ENCODE measurements at regions not wholly inside any gene's neighbourhood (a gene's known extent, or its start where the extent isn't known, plus 50 kb on each side); places are given as distances from the start of the nearest gene placed in this dataset.

DNA sequence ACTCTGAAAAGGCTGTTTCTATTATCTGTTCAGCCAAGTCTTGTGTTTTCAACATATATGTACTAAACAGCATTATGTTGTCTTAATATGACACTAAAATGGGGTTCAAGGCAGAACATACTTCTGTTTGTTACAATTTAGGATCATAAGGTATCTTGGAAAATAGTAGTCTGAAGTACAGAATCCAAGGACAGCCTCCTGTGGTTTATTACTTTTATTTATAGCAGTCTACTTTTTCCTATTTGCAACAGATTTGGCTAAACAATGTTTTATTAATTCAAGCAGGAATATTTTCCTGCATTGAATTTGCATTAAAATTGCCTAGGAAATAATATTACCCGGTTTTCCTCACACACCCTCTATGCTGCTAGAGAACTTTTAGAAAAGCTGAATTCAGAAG is 67.7 kb downstream of the PLEKHG1 start:
- Histone ChIP-seq H3K27me3 (replicated peaks) (no peaks in the 10 kb centered on the region), H3K4me3 (ENCODE audit: low read depth, low read length) (no peak overlapping the region), H3K36me3 (replicated peaks) (no peaks in the 10 kb centered on the region), H3K27ac (no peak overlapping the region)
- no peak for DNase-seq
- TF ChIP-seq, protein P1, sequence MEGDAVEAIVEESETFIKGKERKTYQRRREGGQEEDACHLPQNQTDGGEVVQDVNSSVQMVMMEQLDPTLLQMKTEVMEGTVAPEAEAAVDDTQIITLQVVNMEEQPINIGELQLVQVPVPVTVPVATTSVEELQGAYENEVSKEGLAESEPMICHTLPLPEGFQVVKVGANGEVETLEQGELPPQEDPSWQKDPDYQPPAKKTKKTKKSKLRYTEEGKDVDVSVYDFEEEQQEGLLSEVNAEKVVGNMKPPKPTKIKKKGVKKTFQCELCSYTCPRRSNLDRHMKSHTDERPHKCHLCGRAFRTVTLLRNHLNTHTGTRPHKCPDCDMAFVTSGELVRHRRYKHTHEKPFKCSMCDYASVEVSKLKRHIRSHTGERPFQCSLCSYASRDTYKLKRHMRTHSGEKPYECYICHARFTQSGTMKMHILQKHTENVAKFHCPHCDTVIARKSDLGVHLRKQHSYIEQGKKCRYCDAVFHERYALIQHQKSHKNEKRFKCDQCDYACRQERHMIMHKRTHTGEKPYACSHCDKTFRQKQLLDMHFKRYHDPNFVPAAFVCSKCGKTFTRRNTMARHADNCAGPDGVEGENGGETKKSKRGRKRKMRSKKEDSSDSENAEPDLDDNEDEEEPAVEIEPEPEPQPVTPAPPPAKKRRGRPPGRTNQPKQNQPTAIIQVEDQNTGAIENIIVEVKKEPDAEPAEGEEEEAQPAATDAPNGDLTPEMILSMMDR (IDR thresholded peaks at IDR 0.05; ENCODE audit: low read depth, low read length, missing control alignments): no peak
- in situ Hi-C loops (cut with HindIII; ENCODE audit: low pct_ligation_motif_present, low sequenced_read_pairs): no loop called here

DNA sequence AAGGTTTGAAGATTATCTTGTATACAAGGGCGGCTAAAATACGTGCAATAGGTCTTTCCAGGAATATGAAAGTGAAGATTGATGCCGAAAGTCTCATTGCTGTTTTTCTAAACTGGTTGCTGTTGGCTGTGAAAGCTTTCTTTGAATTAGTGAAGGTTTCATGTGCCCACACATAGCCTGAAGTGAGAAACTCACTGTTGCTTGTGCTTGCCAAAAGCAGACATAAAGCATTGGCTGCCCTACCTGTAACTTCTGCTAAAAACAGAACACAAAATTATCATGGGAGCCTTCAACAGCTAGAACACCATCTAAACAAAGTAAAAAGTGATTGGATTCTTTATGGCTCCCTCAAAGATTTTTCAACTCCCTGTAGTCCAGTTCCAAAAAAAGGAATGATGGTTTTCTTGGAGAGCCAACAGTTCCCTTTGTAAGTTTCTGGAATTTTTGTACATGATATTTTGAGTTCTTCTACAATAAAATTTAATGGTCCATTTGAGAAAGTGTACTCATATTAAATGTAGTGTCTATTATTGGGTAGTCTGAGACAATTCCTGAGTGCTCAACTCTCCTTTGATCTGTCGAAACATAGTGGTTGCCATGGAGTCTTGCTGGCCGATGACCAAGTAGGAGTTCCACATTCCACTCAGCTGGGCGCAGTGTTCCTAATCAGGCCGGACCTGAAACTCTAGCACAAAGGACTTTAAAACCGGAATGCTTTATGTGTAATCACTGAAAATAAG is 68.5 kb downstream of the PLEKHG1 start:
- in situ Hi-C loops (cut with HindIII; ENCODE audit: low pct_ligation_motif_present, low sequenced_read_pairs): no loop called here
- Histone ChIP-seq H3K27me3 (replicated peaks) (no peaks in the 10 kb centered on the region), H3K27ac (no peak overlapping the region), H3K36me3 (replicated peaks) (no peaks in the 10 kb centered on the region), H3K4me3 (ENCODE audit: low read depth, low read length) (no peak overlapping the region)
- DNase-seq: peak; percentile 86
- TF ChIP-seq, protein P1 (IDR thresholded peaks at IDR 0.05; ENCODE audit: low read depth, low read length, missing control alignments): peak; percentile 49

DNA sequence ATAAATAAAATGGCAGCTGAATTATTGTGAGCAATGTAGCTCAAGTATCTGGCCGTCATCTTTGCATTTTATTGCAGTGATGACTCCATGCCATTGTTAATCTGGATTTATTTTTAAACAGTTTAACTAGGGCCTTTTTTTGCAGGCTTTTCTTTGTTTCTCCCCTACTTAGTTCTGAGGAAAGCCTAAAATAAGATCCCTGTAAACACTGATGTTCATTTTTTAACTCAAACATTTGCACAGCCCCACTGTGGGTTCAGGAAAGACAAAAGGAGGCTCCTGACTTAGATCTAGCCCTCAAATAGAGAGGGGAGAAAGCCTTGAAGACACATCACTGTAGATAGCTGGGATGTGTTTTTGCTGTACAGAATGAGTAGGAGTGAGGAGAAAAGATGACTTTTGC is 69.2 kb downstream of the PLEKHG1 start:
- Histone ChIP-seq H3K27ac (no peak overlapping the region), H3K27me3 (replicated peaks) (no peaks in the 10 kb centered on the region), H3K4me3 (ENCODE audit: low read depth, low read length) (no peak overlapping the region), H3K36me3 (replicated peaks) (no peaks in the 10 kb centered on the region)
- TF ChIP-seq, protein P1 (IDR thresholded peaks at IDR 0.05; ENCODE audit: low read depth, low read length, missing control alignments): no peak
- DNase-seq: no peak
- in situ Hi-C loops (cut with HindIII; ENCODE audit: low pct_ligation_motif_present, low sequenced_read_pairs): no loop called here

DNA sequence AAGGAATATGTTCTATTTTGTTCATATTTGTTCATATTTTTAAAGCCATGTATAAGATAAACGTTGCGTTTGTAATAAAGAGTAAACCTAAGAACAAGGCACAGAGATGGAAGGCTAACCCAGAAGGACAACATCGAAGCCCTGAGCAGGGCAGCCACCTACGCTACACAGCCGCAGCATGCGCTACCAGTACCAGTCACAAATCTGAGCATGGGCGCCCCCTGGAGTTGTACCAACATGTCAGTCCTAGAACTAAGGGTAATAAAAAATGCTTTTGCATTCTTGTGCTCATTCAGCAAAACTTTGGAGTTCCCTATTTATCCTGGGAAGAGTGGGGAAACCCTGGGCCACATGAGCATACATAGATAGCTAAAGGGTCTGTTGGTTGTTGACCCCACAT is 70.6 kb downstream of the PLEKHG1 start:
- Histone ChIP-seq H3K27me3 (replicated peaks) (no peaks in the 10 kb centered on the region), H3K27ac (no peak overlapping the region), H3K36me3 (replicated peaks) (no peaks in the 10 kb centered on the region), H3K4me3 (ENCODE audit: low read depth, low read length) (no peak overlapping the region)
- in situ Hi-C loops (cut with HindIII; ENCODE audit: low pct_ligation_motif_present, low sequenced_read_pairs): no loop called here
- TF ChIP-seq, protein P1 (IDR thresholded peaks at IDR 0.05; ENCODE audit: low read depth, low read length, missing control alignments): no peak
- no peak for DNase-seq

DNA sequence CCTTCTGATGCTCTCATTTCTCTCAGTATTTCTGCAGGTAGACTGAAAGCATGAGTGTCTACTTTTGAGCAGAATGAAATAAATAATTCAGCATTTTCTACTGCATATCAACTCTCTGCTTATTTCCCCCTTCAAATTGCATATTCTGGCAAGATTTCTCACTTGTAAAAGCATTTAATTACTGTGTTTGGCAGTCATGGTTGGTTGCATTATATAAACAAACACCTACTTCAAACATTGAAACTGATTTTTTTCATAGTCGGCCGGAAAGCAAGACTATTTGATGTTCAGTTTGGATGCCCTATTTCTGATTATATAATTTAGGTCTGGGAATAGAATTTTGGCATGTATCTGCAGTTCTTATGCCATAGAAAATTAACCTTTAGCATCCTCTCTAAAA is 73.1 kb downstream of the PLEKHG1 start:
- no peak overlapping the region for H3K4me3 ChIP-seq (ENCODE audit: low read depth, low read length)
- no peaks in the 10 kb centered on the region for H3K36me3 ChIP-seq (replicated peaks)
- no peaks in the 10 kb centered on the region for H3K27me3 ChIP-seq (replicated peaks)
- no peak overlapping the region for H3K27ac ChIP-seq
- no peak for DNase-seq
- TF ChIP-seq, protein P1 (IDR thresholded peaks at IDR 0.05; ENCODE audit: low read depth, low read length, missing control alignments): no peak
- in situ Hi-C loops (cut with HindIII; ENCODE audit: low pct_ligation_motif_present, low sequenced_read_pairs): no loop called here
